Skeletal muscle satellite cell (primary cell): ENCODE measurements at regions not wholly inside any gene's neighbourhood (a gene's known extent, or its start where the extent isn't known, plus 50 kb on each side); places are given as distances from the start of the nearest gene placed in this dataset.

Experiments
- H3K27me3 ChIP-seq: 2 replicates; pipeline ENCODE4 v1.7.0; 2013; ENCODE audit warnings: low read length; ENCODE audit not compliant: control insufficient read depth, insufficient read depth
- H3K36me3 ChIP-seq: 2 replicates; pipeline ENCODE4 v1.7.0; 2013; ENCODE audit warnings: mild to moderate bottlenecking, control low read depth, low read length; ENCODE audit not compliant: insufficient read depth
- H3K4me1 ChIP-seq: 2 replicates; pipeline ENCODE4 v1.7.0; 2013; ENCODE audit warnings: low read length; ENCODE audit not compliant: control insufficient read depth, insufficient read depth
- H3K4me2 ChIP-seq: 2 replicates; pipeline ENCODE4 v1.7.0; 2013; ENCODE audit warnings: mild to moderate bottlenecking, low read length
- H3K4me3 ChIP-seq: 2 replicates; pipeline ENCODE4 v1.7.0; 2013; ENCODE audit warnings: low read length
- H3K9ac ChIP-seq: 2 replicates; pipeline ENCODE4 v1.7.0; 2013; ENCODE audit warnings: mild to moderate bottlenecking, low read depth, low read length, moderate library complexity
- H3K9me3 ChIP-seq: replicated peaks from 2 replicates; pipeline ENCODE4 v1.7.0; 2013; ENCODE audit warnings: mild to moderate bottlenecking, control low read depth, low read length

GRCh38 chr22:48478124-48478523, 1349.5 kb downstream of the BRD1 start:
- Histone ChIP-seq H3K4me1 (no peaks in the 10 kb centered on the region), H3K9ac (no peak overlapping the region), H3K36me3 (no peaks in the 10 kb centered on the region), H3K9me3 (peaks cover 12% of the 10 kb centered on the region), H3K4me2 (no peak overlapping the region), H3K4me3 (no peak overlapping the region), H3K27me3 (no peaks in the 10 kb centered on the region)

DNA sequence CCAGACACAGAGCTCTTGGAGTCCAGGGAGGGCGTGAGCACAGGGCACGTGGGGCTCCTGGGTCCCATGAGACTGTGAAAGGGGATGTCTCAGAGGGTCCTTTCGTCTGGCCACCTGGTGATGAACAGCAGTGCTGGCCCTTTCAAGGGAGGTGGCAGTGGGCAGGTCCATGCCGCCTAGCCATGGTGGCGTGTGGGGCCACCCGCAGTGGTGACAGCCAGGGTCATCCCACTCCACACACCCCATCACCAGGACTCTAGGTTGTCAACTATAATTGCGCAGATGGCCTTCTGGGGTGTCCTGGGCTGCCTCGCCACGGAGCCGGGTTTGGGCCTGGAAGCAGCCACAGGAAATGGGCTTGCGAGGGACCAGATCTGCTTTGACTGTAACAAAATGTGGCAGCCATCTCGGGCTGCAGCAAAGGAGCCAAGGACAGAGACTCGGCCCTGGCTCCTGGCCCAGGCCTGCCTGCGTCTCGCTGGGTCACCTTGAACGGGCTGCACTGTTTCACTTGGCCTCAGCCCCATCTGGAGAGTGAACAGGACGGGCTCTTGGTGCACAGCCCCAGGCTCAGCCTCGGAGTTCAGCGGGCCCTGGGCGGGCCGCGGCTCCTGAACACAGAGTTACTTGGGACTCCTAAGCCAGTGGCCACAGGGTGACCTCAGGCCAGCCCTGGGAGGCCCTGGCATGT, 1350.5 kb downstream of the BRD1 start:
- peaks cover 12% of the 10 kb centered on the region for H3K9me3 ChIP-seq
- H3K4me3 ChIP-seq = no peak overlapping the region
- H3K9ac ChIP-seq = no peak overlapping the region
- H3K4me1 ChIP-seq = no peaks in the 10 kb centered on the region
- no peaks in the 10 kb centered on the region for H3K27me3 ChIP-seq
- no peak overlapping the region for H3K4me2 ChIP-seq
- no peaks in the 10 kb centered on the region for H3K36me3 ChIP-seq

DNA sequence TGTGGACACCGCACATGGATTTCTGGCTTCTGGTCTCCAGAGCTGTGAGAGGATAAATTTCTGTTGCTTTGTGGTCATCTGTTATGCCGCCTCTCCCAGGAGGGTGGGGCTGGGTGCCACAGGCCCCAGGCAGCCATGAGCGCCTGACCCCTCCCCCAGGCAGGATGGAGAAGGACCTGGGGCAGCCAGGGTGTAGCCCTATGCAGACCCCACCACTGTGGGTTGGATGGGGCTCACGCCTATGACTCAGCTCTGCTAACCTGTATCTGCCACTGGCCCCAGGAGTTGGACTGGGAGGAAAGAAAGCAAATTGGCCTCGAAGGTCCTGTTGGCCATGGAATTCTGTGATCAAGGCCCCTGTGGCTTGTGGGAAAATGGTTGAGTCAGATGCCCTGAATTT, 1351.1 kb downstream of the BRD1 start:
- Histone ChIP-seq H3K4me2 (no peak overlapping the region), H3K36me3 (no peaks in the 10 kb centered on the region), H3K4me3 (no peak overlapping the region), H3K9me3 (peaks cover 12% of the 10 kb centered on the region), H3K27me3 (no peaks in the 10 kb centered on the region), H3K9ac (no peak overlapping the region), H3K4me1 (no peaks in the 10 kb centered on the region)

- H3K4me2 ChIP-seq = no peak overlapping the region
- H3K9ac ChIP-seq = no peak overlapping the region
- H3K36me3 ChIP-seq = no peaks in the 10 kb centered on the region
- H3K27me3 ChIP-seq = no peaks in the 10 kb centered on the region
- peaks cover 12% of the 10 kb centered on the region for H3K9me3 ChIP-seq
- H3K4me1 ChIP-seq = no peaks in the 10 kb centered on the region
- no peak overlapping the region for H3K4me3 ChIP-seq
Observed at GRCh38 chr22:48475661-48476345, 1351.9 kb downstream of the BRD1 start.

DNA sequence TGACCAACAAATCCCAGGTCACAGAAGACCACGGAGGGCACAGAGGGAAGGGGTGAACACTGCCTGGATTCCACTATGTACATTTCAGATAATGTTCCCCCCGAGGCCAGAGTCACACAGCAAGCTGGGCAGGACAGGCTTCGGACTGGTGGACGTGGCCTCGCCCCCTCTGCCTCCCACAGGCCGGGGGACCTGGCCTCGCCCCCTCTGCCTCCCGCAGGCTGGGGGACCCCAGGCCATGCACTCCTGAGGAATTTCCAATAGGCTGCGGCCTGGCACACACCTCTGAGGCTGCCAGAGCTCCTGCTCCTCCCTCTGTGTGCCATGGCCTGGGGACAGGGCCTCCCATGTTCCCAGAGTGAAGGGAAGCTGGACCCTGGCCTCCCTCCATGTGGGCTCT, 1352.8 kb downstream of the BRD1 start:
- Histone ChIP-seq H3K9me3 (peaks cover 12% of the 10 kb centered on the region), H3K4me2 (no peak overlapping the region), H3K4me3 (no peak overlapping the region), H3K27me3 (no peaks in the 10 kb centered on the region), H3K4me1 (no peaks in the 10 kb centered on the region), H3K9ac (no peak overlapping the region), H3K36me3 (no peaks in the 10 kb centered on the region)

DNA sequence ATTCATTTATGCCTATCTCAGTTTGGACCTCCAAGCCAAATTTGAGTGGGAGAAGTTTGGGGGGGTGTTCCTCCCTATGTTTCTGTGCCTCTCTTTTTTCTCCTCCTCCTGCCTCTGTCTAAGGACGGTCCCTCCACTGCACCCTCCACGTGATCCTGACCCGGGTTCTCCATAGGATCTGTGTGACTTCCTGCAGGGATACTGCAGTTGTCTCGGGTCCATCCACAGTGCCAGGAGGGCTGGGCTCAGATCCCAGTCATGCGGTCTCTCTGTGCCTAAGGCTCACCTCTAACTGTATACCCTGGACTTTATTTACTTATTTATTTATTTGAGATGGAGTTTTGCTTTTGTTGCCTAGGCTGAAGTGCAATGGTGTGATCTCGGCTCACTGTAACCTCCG, 1354.5 kb downstream of the BRD1 start:
- Histone ChIP-seq H3K27me3 (no peaks in the 10 kb centered on the region), H3K36me3 (no peaks in the 10 kb centered on the region), H3K4me3 (no peak overlapping the region)

DNA sequence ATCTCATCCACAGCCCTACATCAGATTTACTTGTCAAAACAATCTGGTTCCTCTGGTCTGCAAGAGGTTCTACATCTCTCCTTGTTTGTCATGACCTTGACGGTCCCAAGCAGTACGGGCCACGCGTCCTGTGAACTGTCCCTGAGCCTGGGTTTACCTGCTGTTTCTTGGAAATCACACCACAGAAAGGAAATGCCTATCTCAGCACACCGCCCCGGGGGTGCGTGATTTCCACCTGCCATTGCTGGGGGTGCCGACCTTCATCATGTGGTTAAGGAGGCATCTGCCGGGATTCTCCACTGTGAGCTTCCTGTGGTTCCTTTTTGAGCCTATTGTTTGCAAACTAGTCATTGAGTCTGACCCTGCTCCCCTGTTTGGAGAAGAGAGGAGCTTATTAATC, 1363.4 kb downstream of the BRD1 start:
- Histone ChIP-seq H3K4me3 (no peak overlapping the region), H3K4me1 (no peaks in the 10 kb centered on the region), H3K9ac (no peak overlapping the region), H3K9me3 (no peaks in the 10 kb centered on the region), H3K4me2 (no peak overlapping the region), H3K36me3 (no peaks in the 10 kb centered on the region), H3K27me3 (no peaks in the 10 kb centered on the region)

More for the DNA sequence above, 1354.5 kb downstream of the BRD1 start:
- H3K4me2 ChIP-seq = no peak overlapping the region
- H3K4me1 ChIP-seq = no peaks in the 10 kb centered on the region
- H3K9me3 ChIP-seq = peaks cover 12% of the 10 kb centered on the region
- no peak overlapping the region for H3K9ac ChIP-seq

- Histone ChIP-seq H3K4me2 (no peak overlapping the region), H3K4me1 (no peaks in the 10 kb centered on the region), H3K27me3 (no peaks in the 10 kb centered on the region), H3K9me3 (peaks cover 11% of the 10 kb centered on the region), H3K9ac (no peak overlapping the region), H3K36me3 (no peaks in the 10 kb centered on the region), H3K4me3 (no peak overlapping the region)
Observed at GRCh38 chr22:48459859-48460823, 1367.5 kb downstream of the BRD1 start.

DNA sequence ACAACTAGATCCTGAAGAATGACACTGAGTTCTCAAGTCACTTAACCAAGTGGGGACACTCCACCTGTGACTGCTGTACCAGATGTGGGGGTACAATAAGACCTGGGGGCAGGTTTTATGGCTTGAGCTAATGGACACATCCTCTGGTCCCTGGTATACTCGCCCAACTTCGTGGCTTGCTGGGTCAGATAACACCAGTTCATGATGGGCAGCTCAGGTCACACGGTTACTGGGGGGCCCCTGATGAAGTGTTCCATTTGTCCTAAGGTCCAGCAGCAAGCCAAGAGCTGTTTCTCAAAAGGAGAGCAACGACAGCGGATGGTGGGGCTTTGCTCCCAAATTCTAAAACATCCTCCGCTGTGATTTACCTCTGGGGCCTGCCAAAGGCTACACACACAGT, 1368.4 kb downstream of the BRD1 start:
- H3K36me3 ChIP-seq = no peaks in the 10 kb centered on the region
- no peaks in the 10 kb centered on the region for H3K4me1 ChIP-seq
- H3K4me3 ChIP-seq = no peak overlapping the region
- no peak overlapping the region for H3K4me2 ChIP-seq
- H3K9ac ChIP-seq = no peak overlapping the region
- no peaks in the 10 kb centered on the region for H3K27me3 ChIP-seq
- peaks cover 11% of the 10 kb centered on the region for H3K9me3 ChIP-seq

DNA sequence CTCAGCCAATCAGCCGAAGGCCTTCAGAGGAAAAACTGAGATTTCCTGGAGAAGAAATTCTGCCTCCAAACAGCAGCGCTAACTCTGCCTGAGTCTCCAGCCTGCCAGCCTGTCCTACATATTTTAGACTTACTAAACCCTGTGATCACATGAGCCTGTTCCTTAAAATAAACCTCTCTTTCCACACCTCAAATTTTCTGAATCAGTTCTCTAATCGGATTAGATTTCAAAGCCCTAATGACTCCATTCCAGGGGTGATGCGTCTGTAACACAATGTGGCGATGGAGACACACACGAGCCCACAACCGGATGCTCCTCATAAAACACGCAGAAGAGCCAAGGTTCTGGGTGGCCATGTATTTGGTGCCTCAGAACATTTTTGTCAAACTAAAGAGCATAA, 1371.2 kb downstream of the BRD1 start:
- Histone ChIP-seq H3K27me3 (no peaks in the 10 kb centered on the region), H3K36me3 (no peaks in the 10 kb centered on the region), H3K4me3 (no peak overlapping the region), H3K9ac (no peak overlapping the region), H3K4me2 (no peak overlapping the region), H3K9me3 (peaks cover 17% of the 10 kb centered on the region), H3K4me1 (no peaks in the 10 kb centered on the region)

- Histone ChIP-seq H3K36me3 (no peaks in the 10 kb centered on the region), H3K9me3 (peaks cover 16% of the 10 kb centered on the region), H3K4me2 (no peak overlapping the region), H3K4me1 (no peaks in the 10 kb centered on the region), H3K4me3 (no peak overlapping the region), H3K9ac (no peak overlapping the region), H3K27me3 (no peaks in the 10 kb centered on the region)
Observed at GRCh38 chr22:48453751-48454485, 1373.8 kb downstream of the BRD1 start.
